ENCODE measurements at regions not wholly inside any gene's neighbourhood (a gene's known extent, or its start where the extent isn't known, plus 50 kb on each side); places are given as distances from the start of the nearest gene placed in this dataset.
"Not testable (repeated sequence)": the region's sequence is repeated elsewhere in the genome, so short reads cannot be mapped to it uniquely, and the experiment has no call there.

DNA sequence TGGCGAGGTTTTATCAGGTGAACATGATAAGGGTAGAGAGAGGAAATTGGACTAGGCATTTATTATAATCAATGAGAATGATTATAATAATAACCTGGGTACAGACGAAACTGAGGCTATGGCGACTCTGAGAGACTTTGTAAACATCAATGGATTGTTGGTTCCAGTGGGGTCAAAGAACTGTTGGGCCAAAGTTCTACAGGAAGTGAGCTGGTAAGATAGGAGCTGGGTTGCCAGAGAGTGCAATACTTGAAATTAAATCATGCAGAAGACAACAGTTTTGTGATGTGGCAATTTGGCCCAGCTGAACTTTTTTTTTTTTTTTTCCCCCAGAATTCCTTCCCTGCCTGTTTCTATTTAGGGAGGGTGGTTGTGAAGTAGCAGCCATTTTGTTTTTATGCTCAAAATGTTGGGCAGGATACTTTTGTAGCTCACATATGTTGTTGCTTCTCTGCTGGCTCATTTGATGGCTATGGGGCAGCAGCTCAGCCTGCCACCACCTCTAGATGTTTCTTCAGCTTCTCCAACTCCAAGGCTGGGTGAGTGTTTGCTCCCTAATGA is 286.5 kb upstream of the B3GALT2 start:
- no peak for DNase-seq (ENCODE audit: low read depth in 4 of 4, low spot score in 3 of 4)

GRCh38 chr1:193472430-193472829 is 286.0 kb upstream of the B3GALT2 start:
- DNase-seq (ENCODE audit: low read depth in 4 of 4, low spot score in 3 of 4): no peak

GRCh38 chr1:193471981-193472380 is 285.6 kb upstream of the B3GALT2 start:
- DNase-seq (ENCODE audit: low read depth in 4 of 4, low spot score in 3 of 4): no peak

DNA sequence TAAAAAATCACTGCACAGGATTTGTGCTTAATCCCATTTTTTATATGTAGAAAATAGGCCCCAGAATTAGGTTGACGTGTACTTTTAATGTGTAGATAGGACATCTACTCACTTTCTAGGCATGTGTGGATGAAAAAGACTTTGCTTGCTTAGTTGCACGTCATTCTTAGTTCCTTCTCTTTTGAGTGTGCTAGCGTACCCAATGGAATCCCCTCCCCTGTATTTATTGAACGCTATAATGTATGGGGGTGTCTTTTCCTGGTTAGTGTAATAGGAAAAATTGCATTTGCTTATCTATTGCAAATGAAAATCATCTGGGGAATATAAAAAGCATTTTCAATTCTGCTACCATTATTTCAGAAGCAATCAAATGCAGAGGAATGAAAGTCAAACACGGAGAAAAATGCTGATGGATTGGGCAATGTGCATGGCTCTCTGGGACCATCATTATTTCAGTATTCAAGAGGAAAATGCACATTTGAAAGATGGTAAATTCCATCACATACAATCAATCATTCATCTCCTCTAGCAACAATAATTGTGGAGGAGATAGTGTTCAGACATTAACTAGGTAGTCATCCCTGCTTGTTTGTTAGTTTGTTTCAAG is 277.0 kb upstream of the B3GALT2 start:
- no peak for DNase-seq (ENCODE audit: low read depth in 4 of 4, low spot score in 3 of 4)

DNA sequence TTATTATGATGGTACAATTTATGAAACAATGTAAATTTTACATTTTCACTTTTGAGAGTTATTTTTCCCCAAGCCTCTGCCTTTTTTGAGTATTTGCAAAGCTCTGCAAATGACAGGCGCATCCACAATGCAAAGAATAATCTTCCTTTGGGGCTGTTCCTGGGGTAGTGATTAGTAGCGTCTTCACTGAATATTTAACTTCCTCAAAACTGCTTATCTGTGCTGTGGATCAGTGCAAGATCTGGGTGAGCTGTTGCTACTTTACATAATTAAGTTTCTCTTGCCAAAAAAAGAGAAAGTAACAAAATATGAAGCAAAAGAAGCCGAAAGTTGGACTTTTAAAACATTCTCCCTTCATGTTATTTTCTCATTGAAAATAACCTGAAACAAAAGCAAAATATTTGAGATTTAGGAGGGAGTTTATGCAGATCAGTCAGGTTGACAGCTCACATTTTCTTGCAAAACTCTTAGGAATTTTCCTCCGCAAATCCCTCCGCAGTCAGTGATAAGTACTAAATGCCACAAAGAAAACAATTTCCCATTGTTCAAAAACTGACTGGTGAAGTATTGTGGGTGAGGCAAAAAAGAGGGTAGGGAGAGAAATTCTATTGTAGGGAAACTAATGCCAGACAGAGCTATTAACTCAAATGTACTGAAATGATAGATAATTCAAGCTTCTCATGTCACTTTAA is 276.4 kb upstream of the B3GALT2 start:
- DNase-seq (ENCODE audit: low read depth in 4 of 4, low spot score in 3 of 4): no peak

GRCh38 chr1:193458628-193459027 is 272.2 kb upstream of the B3GALT2 start:
- DNase-seq (ENCODE audit: low read depth in 4 of 4, low spot score in 3 of 4): no peak

DNA sequence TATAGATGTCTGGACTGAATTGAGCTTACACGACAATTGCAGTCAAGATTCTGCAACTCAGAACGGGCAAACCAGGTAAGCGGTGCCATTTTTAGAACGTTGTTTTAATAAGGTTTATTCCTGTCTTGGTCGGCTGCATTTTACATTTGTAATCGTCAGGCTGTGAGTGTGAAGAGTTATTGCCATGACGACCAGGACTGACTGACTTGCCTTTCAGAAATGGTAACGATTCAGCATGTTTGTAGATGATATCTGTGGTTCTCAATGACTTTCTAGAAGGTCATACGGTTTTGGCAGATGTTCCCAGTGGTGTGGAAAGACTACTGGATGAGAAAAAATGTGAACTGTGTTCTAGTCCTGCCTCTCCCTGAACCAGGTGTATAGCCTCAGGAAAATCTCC is 271.3 kb upstream of the B3GALT2 start:
- no peak for DNase-seq (ENCODE audit: low read depth in 4 of 4, low spot score in 3 of 4)

DNA sequence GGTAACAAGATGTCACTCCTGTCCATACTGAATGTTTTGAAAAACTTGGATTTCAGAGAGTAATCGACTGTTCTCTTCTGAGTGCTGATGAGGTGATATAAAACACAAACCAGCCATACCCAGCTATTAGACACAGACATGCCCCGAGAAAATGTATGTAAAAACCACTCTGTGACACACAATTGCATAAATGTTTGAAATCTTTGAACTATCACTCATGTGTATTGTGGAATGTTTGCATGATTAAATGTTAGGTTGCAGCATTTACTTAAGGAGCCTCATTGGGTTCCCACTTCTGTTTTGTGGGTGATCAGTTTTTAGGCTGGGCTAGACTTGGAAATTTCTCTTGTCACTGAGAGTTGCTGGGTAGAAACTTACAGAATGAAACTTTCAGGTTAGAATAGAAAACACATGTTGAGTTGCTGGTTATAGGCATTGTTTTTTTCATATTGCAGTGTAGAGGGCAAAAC is 270.4 kb upstream of the B3GALT2 start:
- DNase-seq (ENCODE audit: low read depth in 4 of 4, low spot score in 3 of 4): no peak

DNA sequence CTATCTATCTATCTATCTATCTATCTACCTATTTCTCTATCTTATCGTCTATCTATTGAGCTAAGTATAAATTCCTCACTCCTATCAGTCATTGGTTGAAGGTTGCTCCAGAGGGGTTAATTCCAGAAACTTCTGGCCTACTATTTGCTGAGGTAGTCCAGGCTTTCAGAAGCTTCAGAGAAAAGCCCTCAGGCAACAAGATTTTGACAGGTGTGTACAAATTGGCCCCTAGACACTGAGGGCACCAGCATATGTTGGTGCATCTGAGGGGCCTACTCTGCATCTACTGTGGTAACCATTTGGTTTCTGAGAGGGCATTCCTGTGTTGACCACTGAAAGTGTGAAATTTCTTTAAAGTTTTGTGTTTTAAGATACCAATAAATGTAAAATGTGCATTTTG is 265.2 kb upstream of the B3GALT2 start:
- no peak for DNase-seq (ENCODE audit: low read depth in 4 of 4, low spot score in 3 of 4)

DNA sequence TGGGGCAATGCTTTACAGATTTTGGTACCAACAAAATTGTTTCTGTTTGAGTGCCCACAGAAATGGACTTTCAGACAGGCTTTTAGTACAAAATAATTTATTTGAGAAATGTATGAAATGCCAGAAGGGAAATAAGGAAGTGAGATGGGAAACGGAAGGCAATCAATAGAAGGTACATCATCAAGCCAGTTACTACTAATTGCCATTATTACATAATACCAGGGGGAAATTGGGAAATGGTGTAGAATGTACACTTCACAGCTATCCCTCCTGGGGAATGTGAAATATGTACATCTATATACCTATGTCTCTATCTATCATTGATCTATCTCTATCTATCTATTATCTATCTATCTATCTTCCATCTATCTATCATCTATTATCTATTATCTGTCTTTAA is 264.6 kb upstream of the B3GALT2 start:
- DNase-seq (ENCODE audit: low read depth in 4 of 4, low spot score in 3 of 4): no peak

- no peak for DNase-seq (ENCODE audit: low read depth in 4 of 4, low spot score in 3 of 4)
Observed at GRCh38 chr1:193448682-193449461, 262.5 kb upstream of the B3GALT2 start.

DNA sequence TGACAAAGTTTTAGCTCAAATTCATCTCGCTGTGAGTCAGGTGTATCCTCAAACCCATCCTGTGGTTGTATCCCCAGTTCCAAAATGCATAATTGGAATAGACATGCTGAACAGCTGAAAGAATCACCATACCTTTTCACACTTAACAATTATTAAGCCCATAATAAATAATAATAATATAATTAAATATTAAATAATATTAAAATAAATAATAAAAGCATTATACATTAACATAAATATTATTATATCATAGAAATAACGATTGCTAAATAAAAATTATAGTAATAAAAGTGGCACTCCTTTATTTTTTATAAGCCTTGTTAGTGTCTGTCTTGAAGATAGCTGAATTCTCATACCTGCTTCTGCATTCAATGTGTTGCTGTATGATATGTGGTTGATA is 257.5 kb upstream of the B3GALT2 start:
- no peak for DNase-seq (ENCODE audit: low read depth in 4 of 4, low spot score in 3 of 4)

DNA sequence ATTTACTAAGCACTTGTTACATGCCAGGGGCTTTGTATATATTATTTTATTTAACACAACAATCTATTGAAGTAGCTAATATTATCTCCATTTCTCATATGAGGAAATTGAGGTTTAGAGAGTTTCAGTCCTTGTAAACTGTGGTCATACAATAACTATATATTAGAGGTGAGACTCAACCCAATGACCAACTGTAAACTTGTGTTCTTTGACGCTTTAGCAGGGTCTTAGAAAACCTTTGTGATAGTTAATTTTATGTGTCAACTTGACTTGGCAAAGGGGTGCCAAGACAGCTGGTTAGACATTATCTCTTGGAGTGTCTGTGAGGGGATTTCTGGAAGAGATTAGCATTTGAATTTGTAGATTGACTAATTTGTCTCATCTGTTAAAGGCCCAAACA is 252.4 kb upstream of the B3GALT2 start:
- no peak for DNase-seq (ENCODE audit: low read depth in 4 of 4, low spot score in 3 of 4)

DNA sequence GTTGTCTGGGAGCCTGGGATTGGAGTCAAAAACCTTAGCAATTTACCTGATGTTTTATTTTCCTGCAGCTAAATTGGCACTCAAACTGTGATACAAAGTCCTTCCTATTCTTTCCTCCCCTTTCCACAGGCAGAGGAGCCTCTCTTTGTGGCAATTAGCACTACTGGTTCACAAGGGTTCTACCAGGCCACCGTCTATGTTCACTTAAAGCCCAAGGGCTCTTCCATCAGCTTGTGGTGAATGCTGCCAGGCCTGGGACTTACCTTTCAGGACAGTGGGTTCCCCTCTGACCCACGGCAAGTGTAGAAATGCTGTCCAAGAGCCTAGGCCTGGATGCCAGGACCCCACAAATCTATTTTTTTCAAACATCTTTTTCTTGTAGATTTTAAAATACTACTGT is 251.9 kb upstream of the B3GALT2 start:
- no peak for DNase-seq (ENCODE audit: low read depth in 4 of 4, low spot score in 3 of 4)

DNA sequence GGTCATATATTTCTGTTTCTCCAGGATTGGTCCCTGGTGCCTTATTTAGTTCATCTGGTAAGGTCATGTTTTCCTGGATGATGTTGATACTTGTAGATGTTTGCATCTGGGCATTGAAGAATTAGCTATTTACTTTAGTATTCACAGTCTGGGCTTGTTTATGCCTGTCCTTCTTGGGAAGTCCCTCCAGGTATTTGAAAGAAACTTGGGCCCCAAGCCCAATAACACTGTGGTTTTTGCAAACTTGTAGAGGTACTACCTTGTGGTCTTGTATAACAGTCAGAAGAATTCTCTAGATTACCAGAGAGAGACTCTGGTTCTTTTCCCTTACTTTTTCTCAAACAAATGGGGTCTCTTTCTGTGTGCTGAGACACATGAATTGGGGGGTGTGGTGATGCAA is 251.4 kb upstream of the B3GALT2 start:
- DNase-seq (ENCODE audit: low read depth in 4 of 4, low spot score in 3 of 4): no peak

GRCh38 chr1:193437333-193437732 is 250.9 kb upstream of the B3GALT2 start:
- DNase-seq (ENCODE audit: low read depth in 4 of 4, low spot score in 3 of 4): not testable (repeated sequence)

DNA sequence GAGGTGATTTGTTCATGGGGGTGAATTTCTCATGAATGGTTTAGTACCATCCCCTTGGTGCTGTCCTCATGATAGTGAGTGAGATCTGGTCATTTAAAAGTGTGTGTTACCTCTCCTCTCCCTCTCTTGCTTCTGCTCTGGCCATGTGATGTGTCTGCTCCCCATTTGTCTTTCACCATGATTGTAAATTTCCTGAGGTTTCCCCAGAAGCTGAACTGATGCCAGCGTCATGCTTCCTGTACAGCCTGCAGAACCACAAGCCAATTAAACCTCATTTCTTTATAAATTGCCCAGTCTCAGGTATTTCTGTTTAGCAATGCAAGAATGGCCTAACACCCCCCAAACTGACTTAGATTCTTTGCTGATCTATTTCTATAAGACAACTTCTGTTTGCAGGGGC is 249.4 kb upstream of the B3GALT2 start:
- DNase-seq (ENCODE audit: low read depth in 4 of 4, low spot score in 3 of 4): no peak

- no peak for DNase-seq (ENCODE audit: low read depth in 4 of 4, low spot score in 3 of 4)
Observed at GRCh38 chr1:193434319-193434718, 247.9 kb upstream of the B3GALT2 start.

GRCh38 chr1:193433599-193433998 is 247.2 kb upstream of the B3GALT2 start:
- DNase-seq (ENCODE audit: low read depth in 4 of 4, low spot score in 3 of 4): no peak

GRCh38 chr1:193432979-193433587 is 246.7 kb upstream of the B3GALT2 start:
- DNase-seq (ENCODE audit: low read depth in 4 of 4, low spot score in 3 of 4): no peak
